ENCODE measurements at regions not wholly inside any gene's neighbourhood (a gene's known extent, or its start where the extent isn't known, plus 50 kb on each side); places are given as distances from the start of the nearest gene placed in this dataset.
"Not testable (repeated sequence)": the region's sequence is repeated elsewhere in the genome, so short reads cannot be mapped to it uniquely, and the experiment has no call there.

DNA sequence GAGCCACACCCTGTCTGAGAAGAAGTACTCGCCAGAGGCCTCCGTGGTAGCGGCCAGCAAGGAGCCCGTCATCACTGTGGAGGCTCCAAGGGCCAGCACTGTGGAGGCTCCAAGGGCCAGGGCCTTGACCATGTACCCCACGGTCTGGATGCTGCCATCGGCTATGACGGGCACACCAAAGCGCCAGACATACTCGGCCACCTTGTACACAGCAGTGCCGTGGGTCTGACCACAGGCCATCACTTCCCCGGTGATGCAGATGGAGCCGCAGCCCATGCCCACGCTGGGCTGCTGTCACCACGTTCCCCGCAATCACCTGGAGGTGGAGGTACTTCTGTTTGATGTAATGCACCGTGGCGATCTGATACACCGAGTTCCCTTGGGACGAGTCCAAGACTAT, 377.7 kb upstream of the MAOA start:
- H3K27me3 ChIP-seq (ENCODE audit: control insufficient read depth, insufficient read depth, low read length), result no peaks in the 10 kb centered on the region
- no peaks in the 10 kb centered on the region for H3K36me3 ChIP-seq (ENCODE audit: control insufficient read depth, insufficient read depth, low read length)
- H3K9ac ChIP-seq (ENCODE audit: low read length), result no peak overlapping the region
- H3K4me3 ChIP-seq (ENCODE audit: low read length), result no peak overlapping the region
- H3K27ac ChIP-seq (ENCODE audit: low read depth, low read length), result no peak overlapping the region
- no peaks in the 10 kb centered on the region for H3K4me1 ChIP-seq (ENCODE audit: control insufficient read depth, insufficient read depth, low read length)

DNA sequence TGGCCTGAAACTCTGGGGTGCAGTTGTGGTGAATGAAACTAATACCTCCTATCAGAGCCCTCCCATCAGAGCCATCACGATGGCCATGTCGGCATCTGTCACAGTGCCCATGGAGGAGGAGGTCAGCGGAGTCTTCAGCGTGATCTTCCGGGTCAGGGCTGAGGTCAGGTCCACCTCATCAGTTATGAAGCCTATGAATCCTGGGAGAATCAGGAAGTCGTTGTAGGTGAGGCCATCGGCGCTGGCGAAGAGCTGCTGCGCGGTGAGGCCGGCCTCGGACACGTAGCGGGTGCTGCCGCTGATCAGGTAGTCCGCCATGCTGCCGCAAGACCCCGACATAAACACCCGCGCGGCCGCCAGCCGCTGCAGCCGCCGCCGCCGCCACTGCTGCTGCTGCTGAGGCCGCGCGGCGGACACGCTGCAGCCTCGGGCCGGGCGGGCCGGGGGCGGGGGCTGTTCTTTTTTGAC, 376.7 kb upstream of the MAOA start:
- Histone ChIP-seq H3K27ac (ENCODE audit: low read depth, low read length) (no peak overlapping the region), H3K36me3 (ENCODE audit: control insufficient read depth, insufficient read depth, low read length) (no peaks in the 10 kb centered on the region), H3K27me3 (ENCODE audit: control insufficient read depth, insufficient read depth, low read length) (no peaks in the 10 kb centered on the region), H3K9ac (ENCODE audit: low read length) (no peak overlapping the region), H3K4me3 (ENCODE audit: low read length) (no peak overlapping the region), H3K4me1 (ENCODE audit: control insufficient read depth, insufficient read depth, low read length) (no peaks in the 10 kb centered on the region)

DNA sequence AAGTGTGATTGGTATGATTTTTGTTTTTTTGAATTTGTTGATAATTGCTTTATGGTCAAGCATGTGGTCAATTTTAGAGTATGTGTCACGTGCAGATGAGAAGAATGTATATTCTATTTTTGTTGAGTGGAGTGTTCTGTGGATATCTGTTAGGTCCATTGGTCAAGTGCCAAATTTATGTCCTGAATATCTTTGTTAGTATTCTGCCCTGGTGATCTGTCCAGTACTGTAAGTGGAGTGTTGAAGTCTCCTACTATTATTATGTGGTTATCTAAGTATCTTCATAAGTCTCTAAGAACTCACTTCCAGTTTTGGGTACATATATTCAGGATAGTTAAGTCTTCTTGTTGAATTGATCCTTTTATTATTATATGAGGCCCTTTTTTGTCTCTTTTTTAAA, 372.9 kb upstream of the MAOA start:
- Histone ChIP-seq H3K9ac (ENCODE audit: low read length) (no peak overlapping the region), H3K36me3 (ENCODE audit: control insufficient read depth, insufficient read depth, low read length) (no peaks in the 10 kb centered on the region), H3K4me3 (ENCODE audit: low read length) (no peak overlapping the region), H3K27me3 (ENCODE audit: control insufficient read depth, insufficient read depth, low read length) (no peaks in the 10 kb centered on the region), H3K27ac (ENCODE audit: low read depth, low read length) (no peak overlapping the region), H3K4me1 (ENCODE audit: control insufficient read depth, insufficient read depth, low read length) (no peaks in the 10 kb centered on the region)

DNA sequence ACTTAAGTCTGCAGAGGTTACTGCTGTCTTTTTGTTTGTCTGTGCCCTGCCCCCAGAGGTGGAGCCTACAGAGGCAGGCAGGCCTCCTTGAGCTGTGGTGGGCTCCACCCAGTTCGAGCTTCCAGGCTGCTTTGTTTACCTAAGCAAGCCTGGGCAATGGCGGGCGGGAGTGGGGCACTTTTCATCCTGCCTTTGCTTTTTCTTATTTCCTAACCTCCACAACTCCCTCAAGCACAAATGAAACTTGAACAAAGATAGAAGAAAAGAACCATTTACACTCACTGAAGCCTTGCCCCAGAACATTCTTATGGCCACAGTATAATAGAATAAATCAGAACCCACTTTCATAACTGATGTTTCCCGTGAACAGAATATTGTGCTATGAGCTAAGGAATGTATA, 344.5 kb upstream of the MAOA start:
- H3K27ac ChIP-seq (ENCODE audit: low read depth, low read length), result not testable (repeated sequence)

DNA sequence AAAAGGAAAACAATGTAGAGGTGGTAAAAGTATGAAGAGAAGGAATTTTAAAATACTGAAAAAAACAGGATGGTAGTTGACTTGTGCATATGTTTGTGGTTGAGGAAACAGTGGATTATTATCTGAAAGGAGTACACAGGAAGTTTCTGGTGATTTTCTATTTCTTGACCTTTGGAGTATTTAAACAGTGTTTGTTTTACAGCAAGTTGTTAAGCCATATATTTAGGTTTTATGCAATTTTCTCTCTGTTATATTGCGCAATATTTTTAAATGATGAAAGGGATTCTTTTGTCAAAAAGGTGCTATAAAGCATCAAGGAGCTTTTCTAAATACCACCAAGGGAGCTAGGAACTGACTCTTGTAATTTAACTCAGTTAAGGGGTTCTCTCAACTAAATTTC, 343.1 kb upstream of the MAOA start:
- H3K4me1 ChIP-seq (ENCODE audit: control insufficient read depth, insufficient read depth, low read length), result no peaks in the 10 kb centered on the region
- no peaks in the 10 kb centered on the region for H3K27me3 ChIP-seq (ENCODE audit: control insufficient read depth, insufficient read depth, low read length)
- H3K9ac ChIP-seq (ENCODE audit: low read length), result no peak overlapping the region
- no peaks in the 10 kb centered on the region for H3K36me3 ChIP-seq (ENCODE audit: control insufficient read depth, insufficient read depth, low read length)
- no peak overlapping the region for H3K4me3 ChIP-seq (ENCODE audit: low read length)
- no peak overlapping the region for H3K27ac ChIP-seq (ENCODE audit: low read depth, low read length)

More for the DNA sequence above, 344.5 kb upstream of the MAOA start:
- not testable (repeated sequence) for H3K27me3 ChIP-seq (ENCODE audit: control insufficient read depth, insufficient read depth, low read length); H3K9ac ChIP-seq (ENCODE audit: low read length); H3K4me3 ChIP-seq (ENCODE audit: low read length); H3K36me3 ChIP-seq (ENCODE audit: control insufficient read depth, insufficient read depth, low read length); H3K4me1 ChIP-seq (ENCODE audit: control insufficient read depth, insufficient read depth, low read length)

DNA sequence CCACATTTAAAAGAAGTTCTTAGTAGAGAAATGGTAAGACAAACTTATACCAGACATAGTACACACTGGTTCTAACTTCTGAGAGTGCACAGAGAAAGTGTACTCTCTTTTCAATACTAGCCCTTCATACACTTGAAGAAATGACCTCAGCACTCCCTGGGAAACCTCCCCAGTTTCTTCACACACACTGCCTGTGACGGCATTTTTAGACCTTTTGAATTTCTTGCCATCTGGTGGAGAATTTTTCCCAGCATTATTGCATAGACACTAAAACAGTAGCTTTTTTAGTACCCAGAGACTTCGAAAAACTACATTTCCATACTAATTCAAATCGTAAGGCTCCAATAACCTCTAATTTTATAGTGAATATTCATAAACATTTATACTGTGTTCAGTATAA, 341.6 kb upstream of the MAOA start:
- Histone ChIP-seq H3K4me3 (ENCODE audit: low read length) (no peak overlapping the region), H3K4me1 (ENCODE audit: control insufficient read depth, insufficient read depth, low read length) (no peaks in the 10 kb centered on the region), H3K27ac (ENCODE audit: low read depth, low read length) (no peak overlapping the region), H3K27me3 (ENCODE audit: control insufficient read depth, insufficient read depth, low read length) (no peaks in the 10 kb centered on the region), H3K36me3 (ENCODE audit: control insufficient read depth, insufficient read depth, low read length) (no peaks in the 10 kb centered on the region), H3K9ac (ENCODE audit: low read length) (no peak overlapping the region)

DNA sequence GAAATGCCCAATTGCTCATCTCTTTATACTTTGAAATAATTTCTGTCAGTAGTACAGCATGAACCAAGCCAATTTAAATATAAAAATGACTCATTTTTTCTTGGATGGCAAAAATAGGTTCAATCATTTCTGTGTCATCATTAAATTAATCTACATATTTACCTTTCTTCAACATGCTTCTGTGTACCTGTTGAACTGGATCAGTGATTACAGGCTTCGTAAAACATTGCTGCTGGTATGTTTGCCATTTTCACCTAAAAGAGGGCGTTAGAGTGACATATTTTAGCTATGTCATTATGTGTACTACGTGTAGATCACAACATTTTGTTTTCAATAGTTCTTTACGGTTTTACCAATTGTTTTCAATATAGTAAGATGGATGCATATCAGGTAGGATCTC, 340.5 kb upstream of the MAOA start:
- no peak overlapping the region for H3K9ac ChIP-seq (ENCODE audit: low read length)
- no peaks in the 10 kb centered on the region for H3K4me1 ChIP-seq (ENCODE audit: control insufficient read depth, insufficient read depth, low read length)
- H3K36me3 ChIP-seq (ENCODE audit: control insufficient read depth, insufficient read depth, low read length), result no peaks in the 10 kb centered on the region
- H3K4me3 ChIP-seq (ENCODE audit: low read length), result no peak overlapping the region
- no peak overlapping the region for H3K27ac ChIP-seq (ENCODE audit: low read depth, low read length)
- no peaks in the 10 kb centered on the region for H3K27me3 ChIP-seq (ENCODE audit: control insufficient read depth, insufficient read depth, low read length)

DNA sequence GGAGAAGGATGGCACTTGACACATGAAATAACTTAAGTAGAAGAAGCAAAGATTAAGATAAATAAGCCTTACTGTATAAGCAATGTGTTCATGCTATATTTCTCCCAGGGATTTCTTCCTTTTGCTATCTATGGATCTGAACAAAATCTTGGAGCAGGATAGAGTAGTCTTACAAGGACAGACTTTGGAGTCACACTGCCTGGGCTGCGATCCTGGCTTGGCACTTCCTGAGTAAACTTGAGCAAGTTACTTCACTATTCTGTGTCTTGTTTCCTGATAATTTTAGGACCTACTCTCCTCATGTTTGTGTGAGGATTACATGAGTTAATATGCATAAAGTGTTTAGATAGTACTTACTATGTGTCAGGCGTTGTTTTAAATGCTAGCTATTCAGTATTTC, 340.0 kb upstream of the MAOA start:
- Histone ChIP-seq H3K4me3 (ENCODE audit: low read length) (no peak overlapping the region), H3K27ac (ENCODE audit: low read depth, low read length) (no peak overlapping the region), H3K27me3 (ENCODE audit: control insufficient read depth, insufficient read depth, low read length) (no peaks in the 10 kb centered on the region), H3K36me3 (ENCODE audit: control insufficient read depth, insufficient read depth, low read length) (no peaks in the 10 kb centered on the region), H3K9ac (ENCODE audit: low read length) (no peak overlapping the region), H3K4me1 (ENCODE audit: control insufficient read depth, insufficient read depth, low read length) (no peaks in the 10 kb centered on the region)

DNA sequence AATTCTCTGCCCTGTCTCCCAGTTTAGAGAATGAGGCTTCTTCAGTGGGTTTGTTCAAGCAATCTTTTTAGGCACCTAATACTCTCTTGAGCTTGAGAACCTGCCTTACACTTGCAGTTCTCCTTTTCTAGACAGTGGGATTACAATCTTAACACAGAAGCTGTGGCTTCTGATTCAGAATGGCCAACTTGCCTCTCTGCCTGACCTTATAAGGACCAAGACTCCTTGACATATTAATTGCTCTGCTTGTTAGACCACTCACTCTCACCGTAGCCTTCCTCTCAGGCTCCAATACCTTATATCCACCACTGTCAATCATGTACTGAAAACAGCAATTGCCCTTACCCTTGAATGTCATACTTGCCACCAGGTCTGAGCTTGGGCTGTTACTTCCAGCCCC, 338.7 kb upstream of the MAOA start:
- no peak overlapping the region for H3K9ac ChIP-seq (ENCODE audit: low read length)
- H3K27ac ChIP-seq (ENCODE audit: low read depth, low read length), result no peak overlapping the region
- no peaks in the 10 kb centered on the region for H3K36me3 ChIP-seq (ENCODE audit: control insufficient read depth, insufficient read depth, low read length)
- H3K27me3 ChIP-seq (ENCODE audit: control insufficient read depth, insufficient read depth, low read length), result no peaks in the 10 kb centered on the region
- H3K4me1 ChIP-seq (ENCODE audit: control insufficient read depth, insufficient read depth, low read length), result no peaks in the 10 kb centered on the region
- no peak overlapping the region for H3K4me3 ChIP-seq (ENCODE audit: low read length)

DNA sequence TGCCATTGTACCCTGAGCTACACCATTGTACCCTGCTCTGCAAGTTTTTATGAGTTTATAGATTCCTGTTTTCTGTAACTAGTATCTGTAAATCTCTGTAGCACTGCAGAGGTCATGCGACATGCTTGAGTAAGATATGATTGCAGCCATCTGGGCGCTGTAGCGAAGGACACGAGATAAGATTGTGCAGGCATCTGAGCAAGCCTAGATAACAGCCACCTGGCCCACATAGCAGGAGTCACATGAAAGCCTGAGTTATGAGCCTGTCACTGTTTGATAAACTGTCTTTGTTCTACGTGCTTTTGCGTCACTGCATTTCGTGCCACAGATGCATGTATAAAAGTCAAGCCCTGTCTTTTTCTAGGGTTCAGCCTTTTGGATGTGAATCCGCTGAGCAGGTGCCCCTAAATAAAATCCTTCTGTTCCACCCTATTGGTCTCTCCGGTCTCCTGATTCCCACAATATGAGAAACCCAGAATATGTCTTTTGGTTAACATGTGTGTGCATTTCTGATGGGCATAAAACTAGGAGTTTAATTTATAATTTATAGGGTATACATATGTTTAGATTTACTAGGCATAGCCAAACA, 327.6 kb upstream of the MAOA start:
- Histone ChIP-seq H3K36me3 (ENCODE audit: control insufficient read depth, insufficient read depth, low read length) (no peaks in the 10 kb centered on the region), H3K27me3 (ENCODE audit: control insufficient read depth, insufficient read depth, low read length) (no peaks in the 10 kb centered on the region)

DNA sequence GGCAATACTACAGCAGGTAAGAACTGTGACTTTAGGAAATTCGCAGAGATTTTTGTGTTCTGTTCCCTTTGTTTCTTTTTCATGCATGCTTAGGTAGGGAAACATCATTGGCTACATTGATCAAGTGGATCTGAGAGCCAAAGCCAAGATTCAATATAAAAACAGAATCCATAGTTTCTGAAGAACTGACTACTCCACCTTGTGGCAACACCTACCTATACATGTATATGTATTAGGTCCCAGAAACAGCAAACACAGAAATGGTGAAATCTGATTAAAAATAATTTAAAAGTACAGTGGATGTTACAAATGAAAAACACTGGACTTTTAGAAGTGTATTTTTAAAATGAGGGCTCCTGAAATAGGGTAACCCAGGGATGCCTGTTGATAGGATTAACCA, 322.6 kb upstream of the MAOA start:
- no peaks in the 10 kb centered on the region for H3K36me3 ChIP-seq (ENCODE audit: control insufficient read depth, insufficient read depth, low read length)
- no peak overlapping the region for H3K27ac ChIP-seq (ENCODE audit: low read depth, low read length)
- H3K9ac ChIP-seq (ENCODE audit: low read length), result no peak overlapping the region
- no peak overlapping the region for H3K4me3 ChIP-seq (ENCODE audit: low read length)
- no peaks in the 10 kb centered on the region for H3K4me1 ChIP-seq (ENCODE audit: control insufficient read depth, insufficient read depth, low read length)
- H3K27me3 ChIP-seq (ENCODE audit: control insufficient read depth, insufficient read depth, low read length), result no peaks in the 10 kb centered on the region

More for the DNA sequence above, 327.6 kb upstream of the MAOA start:
- Histone ChIP-seq H3K9ac (ENCODE audit: low read length) (no peak overlapping the region), H3K27ac (ENCODE audit: low read depth, low read length) (no peak overlapping the region), H3K4me1 (ENCODE audit: control insufficient read depth, insufficient read depth, low read length) (no peaks in the 10 kb centered on the region), H3K4me3 (ENCODE audit: low read length) (no peak overlapping the region)

DNA sequence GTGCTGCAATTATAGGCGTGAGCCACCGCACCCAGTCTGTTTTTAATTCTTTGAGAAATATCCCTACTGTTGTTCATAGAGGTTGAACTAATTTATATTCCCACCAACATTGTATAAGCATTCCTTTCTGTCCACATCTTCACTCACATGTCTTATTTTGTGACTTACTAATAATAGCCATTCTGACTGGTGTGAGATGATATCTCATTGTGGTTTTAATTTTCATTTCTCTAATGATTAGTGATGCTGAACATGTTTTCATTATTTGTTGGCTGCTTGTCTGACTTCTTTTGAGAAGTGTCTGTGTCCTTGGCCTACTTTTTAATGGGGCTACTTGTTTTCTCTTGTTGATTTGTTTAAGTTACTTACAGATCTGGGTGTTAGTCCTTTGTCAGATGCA, 310.9 kb upstream of the MAOA start:
- H3K27me3 ChIP-seq (ENCODE audit: control insufficient read depth, insufficient read depth, low read length), result no peaks in the 10 kb centered on the region

DNA sequence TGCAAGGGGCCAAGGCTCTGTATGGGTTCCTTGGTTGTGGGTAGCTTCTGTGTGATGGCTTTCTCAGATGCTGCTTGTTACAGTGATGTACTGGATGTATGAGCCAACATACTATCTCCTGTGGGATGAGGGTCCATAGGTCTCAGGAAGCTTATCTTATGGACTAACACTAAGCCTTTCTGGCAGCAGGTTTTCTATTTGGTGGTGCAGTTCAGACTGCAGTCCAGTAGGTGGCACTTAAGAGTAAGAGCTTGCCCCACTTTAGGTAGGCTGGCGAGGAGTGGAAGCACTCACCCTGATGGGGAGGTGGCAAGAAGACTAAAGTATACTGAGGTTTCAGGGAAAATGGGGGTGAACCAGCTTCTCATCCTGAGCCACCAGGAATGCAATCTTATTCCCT, 306.7 kb upstream of the MAOA start:
- H3K4me3 ChIP-seq (ENCODE audit: low read length), result no peak overlapping the region
- H3K4me1 ChIP-seq (ENCODE audit: control insufficient read depth, insufficient read depth, low read length), result no peaks in the 10 kb centered on the region
- no peak overlapping the region for H3K27ac ChIP-seq (ENCODE audit: low read depth, low read length)

More for the DNA sequence above, 310.9 kb upstream of the MAOA start:
- H3K4me3 ChIP-seq (ENCODE audit: low read length), result no peak overlapping the region
- H3K36me3 ChIP-seq (ENCODE audit: control insufficient read depth, insufficient read depth, low read length), result no peaks in the 10 kb centered on the region
- no peak overlapping the region for H3K27ac ChIP-seq (ENCODE audit: low read depth, low read length)
- H3K4me1 ChIP-seq (ENCODE audit: control insufficient read depth, insufficient read depth, low read length), result no peaks in the 10 kb centered on the region
- H3K9ac ChIP-seq (ENCODE audit: low read length), result no peak overlapping the region

More for the DNA sequence above, 306.7 kb upstream of the MAOA start:
- H3K36me3 ChIP-seq (ENCODE audit: control insufficient read depth, insufficient read depth, low read length), result no peaks in the 10 kb centered on the region
- no peak overlapping the region for H3K9ac ChIP-seq (ENCODE audit: low read length)
- H3K27me3 ChIP-seq (ENCODE audit: control insufficient read depth, insufficient read depth, low read length), result peaks cover 3% of the 10 kb centered on the region
